Ishikawa (cell line): ENCODE measurements at regions not wholly inside any gene's neighbourhood (a gene's known extent, or its start where the extent isn't known, plus 50 kb on each side); places are given as distances from the start of the nearest gene placed in this dataset.

Experiments used
- CREB1 ChIP-seq: IDR thresholded peaks from 2 replicates; pipeline ENCODE4 v1.6.1; 2012; ENCODE audit warnings: low read depth
- EGR1 ChIP-seq: IDR thresholded peaks from 2 replicates; pipeline ENCODE4 v1.6.1; 2012
- EP300 ChIP-seq: IDR thresholded peaks from 2 replicates; pipeline ENCODE4 v1.6.1; 2012; ENCODE audit warnings: borderline replicate concordance
- FOXM1 ChIP-seq: IDR thresholded peaks from 2 replicates; pipeline ENCODE4 v1.6.1; 2012; ENCODE audit warnings: low read depth, borderline replicate concordance
- RAD21 ChIP-seq: IDR thresholded peaks from 2 replicates; pipeline ENCODE4 v1.6.1; 2012; ENCODE audit warnings: low read depth
- REST ChIP-seq: IDR thresholded peaks from 2 replicates; pipeline ENCODE4 v1.6.1; 2012; ENCODE audit warnings: low read depth, mild to moderate bottlenecking
- TAF1 ChIP-seq: IDR thresholded peaks from 2 replicates; pipeline ENCODE4 v1.6.1; 2012; ENCODE audit warnings: low read depth, mild to moderate bottlenecking
- TCF12 ChIP-seq: IDR thresholded peaks from 2 replicates; pipeline ENCODE4 v1.6.1; 2012; ENCODE audit warnings: low read depth
- YY1 ChIP-seq: IDR thresholded peaks from 2 replicates; pipeline ENCODE4 v1.6.1; 2012; ENCODE audit warnings: low read depth
- TF ChIP-seq, protein P1 (sequence below): IDR thresholded peaks from 2 replicates; pipeline ENCODE4 v1.6.1; 2012

GRCh38 chr1:72355899-72356298, 73.6 kb upstream of the NEGR1 start:
- TF ChIP-seq FOXM1: no peak
- TF ChIP-seq, protein P1, sequence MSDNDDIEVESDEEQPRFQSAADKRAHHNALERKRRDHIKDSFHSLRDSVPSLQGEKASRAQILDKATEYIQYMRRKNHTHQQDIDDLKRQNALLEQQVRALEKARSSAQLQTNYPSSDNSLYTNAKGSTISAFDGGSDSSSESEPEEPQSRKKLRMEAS: no peak
- TF ChIP-seq EP300: no peak
- TF ChIP-seq TAF1: no peak
- no peak for TF ChIP-seq CREB1
- no peak for TF ChIP-seq YY1
- TF ChIP-seq REST: no peak
- no peak for TF ChIP-seq RAD21
- no peak for TF ChIP-seq EGR1
- no peak for TF ChIP-seq TCF12
